K562 (cell line): ENCODE measurements at regions not wholly inside any gene's neighbourhood (a gene's known extent, or its start where the extent isn't known, plus 50 kb on each side); places are given as distances from the start of the nearest gene placed in this dataset.

Experiments used
- CCNT2 ChIP-seq: IDR thresholded peaks from 2 replicates; pipeline ENCODE4 v1.6.1; 2011; ENCODE audit warnings: borderline replicate concordance, low read depth, mild to moderate bottlenecking, moderate library complexity, mixed read lengths, low read length; ENCODE audit not compliant: insufficient read length; ENCODE audit errors: extremely low read depth
- KAT7 ChIP-seq: sonication (generic); formaldehyde crosslinking; IDR thresholded peaks from 2 replicates; pipeline ENCODE4 v1.8.0; 2022; ENCODE audit warnings: missing genetic modification reagents, mild to moderate bottlenecking, borderline replicate concordance
- MEF2D ChIP-seq: conservative IDR thresholded peaks from 2 replicates; pipeline ENCODE4 v1.6.1; 2016; ENCODE audit warnings: low read depth, missing genetic modification characterization, missing compliant biosample characterization
- NFATC3 ChIP-seq: fragments of 450-650 bp; IDR thresholded peaks from 2 replicates; pipeline ENCODE4 v1.6.1; 2017; ENCODE audit warnings: mild to moderate bottlenecking
- SMARCE1 ChIP-seq: fragments of 450-650 bp; IDR thresholded peaks from 2 replicates; pipeline ENCODE4 v1.7.1; 2016; ENCODE audit warnings: mild to moderate bottlenecking
- TFAM ChIP-seq: fragments of 250-450 bp; sonication (Bioruptor Pico); conservative IDR thresholded peaks from 2 replicates; pipeline ENCODE4 v1.5.0; 2021; ENCODE audit warnings: mild to moderate bottlenecking, moderate library complexity
- ZNF263 ChIP-seq: sonication (generic); formaldehyde crosslinking; IDR thresholded peaks from 2 replicates; pipeline ENCODE4 v1.8.0; 2022; ENCODE audit warnings: mild to moderate bottlenecking, missing genetic modification reagents, borderline replicate concordance
- ZNF324 ChIP-seq: fragments of 250-450 bp; sonication (Bioruptor Pico); IDR thresholded peaks from 2 replicates; pipeline ENCODE4 v1.4.0; 2020; ENCODE audit warnings: mild to moderate bottlenecking
- TF ChIP-seq, protein P1 (sequence below), 2 experiments: fragments of 450-650 bp; IDR thresholded peaks; 2 replicates each; pipeline ENCODE4 v1.6.1; 2018; ENCODE audit warnings: mild to moderate bottlenecking in 2 of 2, low read depth in 1 of 2; ENCODE audit not compliant: partially characterized antibody in 2 of 2
- TF ChIP-seq, protein P2 (sequence below): sonication (generic); formaldehyde crosslinking; IDR thresholded peaks from 2 replicates; pipeline ENCODE4 v1.8.0; 2022; ENCODE audit warnings: mild to moderate bottlenecking, missing genetic modification reagents
- TF ChIP-seq, protein P3 (sequence below), 2 experiments: fragments of 450-650 bp; formaldehyde crosslinking in 1 of 2; IDR thresholded peaks; 2 replicates each; pipeline versions ENCODE4 v1.4.0 to v1.6.1; 2014 to 2020; ENCODE audit warnings: mild to moderate bottlenecking in 2 of 2, borderline replicate concordance in 1 of 2, low read depth in 1 of 2
- TF ChIP-seq, protein P4 (sequence below): fragments of 450-650 bp; formaldehyde crosslinking; IDR thresholded peaks from 2 replicates; pipeline ENCODE4 v1.4.0; 2020; ENCODE audit warnings: mild to moderate bottlenecking, moderate library complexity

DNA sequence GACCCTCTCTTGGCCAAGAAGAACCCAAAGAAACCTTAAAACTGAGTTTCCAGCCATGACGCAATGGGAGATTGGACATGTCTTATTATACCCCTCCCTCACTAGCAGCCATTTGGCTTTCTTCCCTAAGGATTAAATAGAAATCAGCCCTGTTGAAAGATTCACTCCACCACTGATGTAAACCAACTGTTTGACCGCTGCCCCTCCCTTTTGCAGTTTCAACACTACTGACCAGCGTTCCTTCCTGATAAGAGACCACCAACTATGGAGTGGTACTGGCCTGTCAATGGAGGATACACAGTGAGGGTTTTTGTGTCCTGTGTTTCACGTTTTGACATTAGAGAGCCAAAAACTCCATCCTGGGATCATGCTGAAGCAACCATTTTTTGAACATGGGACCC lies 53.2 kb upstream of the CD2AP start (continued):
- TF ChIP-seq, protein P1, sequence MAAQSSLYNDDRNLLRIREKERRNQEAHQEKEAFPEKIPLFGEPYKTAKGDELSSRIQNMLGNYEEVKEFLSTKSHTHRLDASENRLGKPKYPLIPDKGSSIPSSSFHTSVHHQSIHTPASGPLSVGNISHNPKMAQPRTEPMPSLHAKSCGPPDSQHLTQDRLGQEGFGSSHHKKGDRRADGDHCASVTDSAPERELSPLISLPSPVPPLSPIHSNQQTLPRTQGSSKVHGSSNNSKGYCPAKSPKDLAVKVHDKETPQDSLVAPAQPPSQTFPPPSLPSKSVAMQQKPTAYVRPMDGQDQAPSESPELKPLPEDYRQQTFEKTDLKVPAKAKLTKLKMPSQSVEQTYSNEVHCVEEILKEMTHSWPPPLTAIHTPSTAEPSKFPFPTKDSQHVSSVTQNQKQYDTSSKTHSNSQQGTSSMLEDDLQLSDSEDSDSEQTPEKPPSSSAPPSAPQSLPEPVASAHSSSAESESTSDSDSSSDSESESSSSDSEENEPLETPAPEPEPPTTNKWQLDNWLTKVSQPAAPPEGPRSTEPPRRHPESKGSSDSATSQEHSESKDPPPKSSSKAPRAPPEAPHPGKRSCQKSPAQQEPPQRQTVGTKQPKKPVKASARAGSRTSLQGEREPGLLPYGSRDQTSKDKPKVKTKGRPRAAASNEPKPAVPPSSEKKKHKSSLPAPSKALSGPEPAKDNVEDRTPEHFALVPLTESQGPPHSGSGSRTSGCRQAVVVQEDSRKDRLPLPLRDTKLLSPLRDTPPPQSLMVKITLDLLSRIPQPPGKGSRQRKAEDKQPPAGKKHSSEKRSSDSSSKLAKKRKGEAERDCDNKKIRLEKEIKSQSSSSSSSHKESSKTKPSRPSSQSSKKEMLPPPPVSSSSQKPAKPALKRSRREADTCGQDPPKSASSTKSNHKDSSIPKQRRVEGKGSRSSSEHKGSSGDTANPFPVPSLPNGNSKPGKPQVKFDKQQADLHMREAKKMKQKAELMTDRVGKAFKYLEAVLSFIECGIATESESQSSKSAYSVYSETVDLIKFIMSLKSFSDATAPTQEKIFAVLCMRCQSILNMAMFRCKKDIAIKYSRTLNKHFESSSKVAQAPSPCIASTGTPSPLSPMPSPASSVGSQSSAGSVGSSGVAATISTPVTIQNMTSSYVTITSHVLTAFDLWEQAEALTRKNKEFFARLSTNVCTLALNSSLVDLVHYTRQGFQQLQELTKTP (IDR thresholded peaks at IDR 0.05; ENCODE audit: low read depth in 1 of 2, partially characterized antibody in 2 of 2) = peak in 1 of 2 experiments; percentile 42
- TF ChIP-seq TFAM (CRISPR knock-in tag) = no peak
- no peak for TF ChIP-seq NFATC3
- TF ChIP-seq SMARCE1 = peak; percentile 73
- TF ChIP-seq MEF2D (tag) = no peak
- TF ChIP-seq, protein P2, sequence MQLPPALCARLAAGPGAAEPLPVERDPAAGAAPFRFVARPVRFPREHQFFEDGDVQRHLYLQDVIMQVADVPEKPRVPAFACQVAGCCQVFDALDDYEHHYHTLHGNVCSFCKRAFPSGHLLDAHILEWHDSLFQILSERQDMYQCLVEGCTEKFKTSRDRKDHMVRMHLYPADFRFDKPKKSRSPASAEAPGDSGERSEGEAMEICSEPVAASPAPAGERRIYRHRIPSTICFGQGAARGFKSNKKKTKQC (CRISPR knock-in tag) = no peak
- TF ChIP-seq KAT7 (CRISPR knock-in tag) = no peak
- peak; percentile 63 for TF ChIP-seq CCNT2
- TF ChIP-seq, protein P3, sequence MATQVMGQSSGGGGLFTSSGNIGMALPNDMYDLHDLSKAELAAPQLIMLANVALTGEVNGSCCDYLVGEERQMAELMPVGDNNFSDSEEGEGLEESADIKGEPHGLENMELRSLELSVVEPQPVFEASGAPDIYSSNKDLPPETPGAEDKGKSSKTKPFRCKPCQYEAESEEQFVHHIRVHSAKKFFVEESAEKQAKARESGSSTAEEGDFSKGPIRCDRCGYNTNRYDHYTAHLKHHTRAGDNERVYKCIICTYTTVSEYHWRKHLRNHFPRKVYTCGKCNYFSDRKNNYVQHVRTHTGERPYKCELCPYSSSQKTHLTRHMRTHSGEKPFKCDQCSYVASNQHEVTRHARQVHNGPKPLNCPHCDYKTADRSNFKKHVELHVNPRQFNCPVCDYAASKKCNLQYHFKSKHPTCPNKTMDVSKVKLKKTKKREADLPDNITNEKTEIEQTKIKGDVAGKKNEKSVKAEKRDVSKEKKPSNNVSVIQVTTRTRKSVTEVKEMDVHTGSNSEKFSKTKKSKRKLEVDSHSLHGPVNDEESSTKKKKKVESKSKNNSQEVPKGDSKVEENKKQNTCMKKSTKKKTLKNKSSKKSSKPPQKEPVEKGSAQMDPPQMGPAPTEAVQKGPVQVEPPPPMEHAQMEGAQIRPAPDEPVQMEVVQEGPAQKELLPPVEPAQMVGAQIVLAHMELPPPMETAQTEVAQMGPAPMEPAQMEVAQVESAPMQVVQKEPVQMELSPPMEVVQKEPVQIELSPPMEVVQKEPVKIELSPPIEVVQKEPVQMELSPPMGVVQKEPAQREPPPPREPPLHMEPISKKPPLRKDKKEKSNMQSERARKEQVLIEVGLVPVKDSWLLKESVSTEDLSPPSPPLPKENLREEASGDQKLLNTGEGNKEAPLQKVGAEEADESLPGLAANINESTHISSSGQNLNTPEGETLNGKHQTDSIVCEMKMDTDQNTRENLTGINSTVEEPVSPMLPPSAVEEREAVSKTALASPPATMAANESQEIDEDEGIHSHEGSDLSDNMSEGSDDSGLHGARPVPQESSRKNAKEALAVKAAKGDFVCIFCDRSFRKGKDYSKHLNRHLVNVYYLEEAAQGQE (IDR thresholded peaks at IDR 0.05; ENCODE audit: borderline replicate concordance) = peak; percentile 14; the same call in 1 of the 2 replicates
- TF ChIP-seq, protein P3 (CRISPR knock-in tag; IDR thresholded peaks at IDR 0.05; ENCODE audit: low read depth) = no peak
- TF ChIP-seq ZNF324 (CRISPR knock-in tag) = no peak
- TF ChIP-seq, protein P4, sequence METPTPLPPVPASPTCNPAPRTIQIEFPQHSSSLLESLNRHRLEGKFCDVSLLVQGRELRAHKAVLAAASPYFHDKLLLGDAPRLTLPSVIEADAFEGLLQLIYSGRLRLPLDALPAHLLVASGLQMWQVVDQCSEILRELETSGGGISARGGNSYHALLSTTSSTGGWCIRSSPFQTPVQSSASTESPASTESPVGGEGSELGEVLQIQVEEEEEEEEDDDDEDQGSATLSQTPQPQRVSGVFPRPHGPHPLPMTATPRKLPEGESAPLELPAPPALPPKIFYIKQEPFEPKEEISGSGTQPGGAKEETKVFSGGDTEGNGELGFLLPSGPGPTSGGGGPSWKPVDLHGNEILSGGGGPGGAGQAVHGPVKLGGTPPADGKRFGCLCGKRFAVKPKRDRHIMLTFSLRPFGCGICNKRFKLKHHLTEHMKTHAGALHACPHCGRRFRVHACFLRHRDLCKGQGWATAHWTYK (CRISPR knock-in tag) = no peak
- TF ChIP-seq ZNF263 (CRISPR knock-in tag) = no peak
